A549 (cell line): ENCODE measurements at regions not wholly inside any gene's neighbourhood (a gene's known extent, or its start where the extent isn't known, plus 50 kb on each side); places are given as distances from the start of the nearest gene placed in this dataset.

ENCODE experiments used
- ATAC-seq, 2 experiments: fragments of 200-7000 bp in 1 of 2; fragments of >200 bp in 1 of 2; cut with Nextera tagmentation in 1 of 2; cut with Tn5 transposase in 1 of 2; 3 replicates each; pipeline versions ENCODE4 v1.8.0 to v1.9.1; 2018 to 2020; ENCODE audit warnings: mild to moderate bottlenecking in 1 of 2, moderate library complexity in 1 of 2
- CTCF ChIA-PET: fragments of 300-600 bp; sonication (Branson Sonifier 250); formaldehyde crosslinking; extraction: SDS; loops from one replicate; lab custom pipeline; 2021; ENCODE audit warnings: antibody characterized with exemption, inconsistent platforms; lab: Yijun Ruan, JAX
- POLR2A ChIA-PET: fragments of 350-600 bp; formaldehyde crosslinking; extraction: SDS; loops from one replicate; lab custom pipeline; 2021; ENCODE audit warnings: antibody characterized with exemption, inconsistent platforms; lab: Yijun Ruan, JAX
- DNase-seq, 2 experiments: peaks; one replicate each; pipeline versions ENCODE4 v3.0.0 to v3.0.0-alpha.2; 2011 to 2016; ENCODE audit warnings: low read depth in 1 of 2, low spot score in 1 of 2
- FAIRE-seq: peaks from 2 replicates; lab custom pipeline; 2011; peaks lifted over from hg19 to GRCh38; lab: Jason Lieb, UNC
- H3K27ac ChIP-seq, 2 experiments: fragments of >200 bp; sonication (Bioruptor Twin); formaldehyde crosslinking; 3 replicates each; pipeline ENCODE4 v1.5.1; 2016 to 2017
- H3K4me1 ChIP-seq: fragments of >200 bp; sonication (Bioruptor Twin); formaldehyde crosslinking; 3 replicates; pipeline ENCODE4 v1.6.1; 2016
- H3K4me2 ChIP-seq: fragments of >200 bp; sonication (Bioruptor Twin); formaldehyde crosslinking; 3 replicates; pipeline ENCODE4 v1.6.1; 2016
- H3K4me3 ChIP-seq: fragments of >200 bp; sonication (Bioruptor Twin); formaldehyde crosslinking; 3 replicates; pipeline ENCODE4 v1.5.1; 2016
- H3K9me3 ChIP-seq: fragments of >200 bp; sonication (Bioruptor Twin); formaldehyde crosslinking; 3 replicates; pipeline ENCODE4 v1.6.1; 2016
- CEBPB ChIP-seq, 2 experiments: fragments of >200 bp in 1 of 2; sonication (Bioruptor Twin) in 1 of 2; formaldehyde crosslinking in 1 of 2; IDR thresholded peaks; 2 replicates each; pipeline ENCODE4 v1.6.1; 2012 to 2016
- CHD4 ChIP-seq: fragments of 200-600 bp; sonication (generic); IDR thresholded peaks from 2 replicates; pipeline ENCODE4 v1.6.1; 2016; ENCODE audit warnings: antibody characterized with exemption, mild to moderate bottlenecking, borderline replicate concordance
- E2F6 ChIP-seq: IDR thresholded peaks from 2 replicates; pipeline ENCODE4 v1.6.1; 2012; ENCODE audit warnings: low read depth, borderline replicate concordance
- FOSL2 ChIP-seq, 2 experiments: fragments of 450-650 bp in 1 of 2; fragments of >200 bp in 1 of 2; sonication (Bioruptor Twin) in 1 of 2; formaldehyde crosslinking; IDR thresholded peaks; 2 replicates each; pipeline versions ENCODE4 v1.5.0 to v1.6.1; 2016 to 2020; ENCODE audit warnings: mild to moderate bottlenecking in 1 of 2, moderate library complexity in 1 of 2
- FOXS1 ChIP-seq: fragments of 250-450 bp; sonication (Bioruptor Pico); IDR thresholded peaks from 2 replicates; pipeline ENCODE4 v1.5.0; 2020; ENCODE audit warnings: mild to moderate bottlenecking, moderate library complexity
- HDAC2 ChIP-seq: fragments of 200-600 bp; sonication (generic); IDR thresholded peaks from 2 replicates; pipeline ENCODE4 v1.6.1; 2016
- HOXB13 ChIP-seq: fragments of 250-450 bp; sonication (Bioruptor Pico); IDR thresholded peaks from 2 replicates; pipeline ENCODE4 v1.5.0; 2020; ENCODE audit warnings: low read depth, mild to moderate bottlenecking, moderate library complexity
- JUNB ChIP-seq: fragments of >200 bp; sonication (Bioruptor Twin); formaldehyde crosslinking; IDR thresholded peaks from 2 replicates; pipeline ENCODE4 v1.6.1; 2016
- MAFK ChIP-seq: fragments of 450-650 bp; IDR thresholded peaks from 2 replicates; pipeline ENCODE4 v1.6.1; 2014; ENCODE audit not compliant: partially characterized antibody
- MAX ChIP-seq: IDR thresholded peaks from 2 replicates; pipeline ENCODE4 v1.6.1; 2012
- MAZ ChIP-seq: fragments of 150-350 bp; IDR thresholded peaks from 2 replicates; pipeline ENCODE4 v1.6.1; 2014; ENCODE audit warnings: antibody characterized with exemption, low read depth, low read length, borderline replicate concordance
- NPAS2 ChIP-seq: fragments of 250-450 bp; sonication (Bioruptor Pico); IDR thresholded peaks from 2 replicates; pipeline ENCODE4 v1.8.0; 2022; ENCODE audit warnings: mild to moderate bottlenecking, moderate library complexity, borderline replicate concordance
- PHF8 ChIP-seq: fragments of 200-600 bp; sonication (generic); IDR thresholded peaks from 2 replicates; pipeline ENCODE4 v1.6.1; 2016; ENCODE audit warnings: low read depth, mild to moderate bottlenecking, antibody characterized with exemption, moderate library complexity, borderline replicate concordance
- RNF2 ChIP-seq: fragments of 200-600 bp; sonication (generic); IDR thresholded peaks from 2 replicates; pipeline ENCODE4 v1.6.1; 2016; ENCODE audit warnings: low read depth, mild to moderate bottlenecking, antibody characterized with exemption, moderate library complexity, borderline replicate concordance
- TFCP2L1 ChIP-seq: fragments of 250-450 bp; sonication (Bioruptor Pico); IDR thresholded peaks from 2 replicates; pipeline ENCODE4 v1.5.0; 2021; ENCODE audit warnings: mild to moderate bottlenecking
- WGBS: methylation state at CpG from one replicate; pipeline ENCODE4 v1.1.6; 2017; ENCODE audit errors: missing lambda C conversion rate; 5-methylcytosine and 5-hydroxymethylcytosine counted together
- TF ChIP-seq, protein P1 (sequence below): fragments of 150-350 bp; IDR thresholded peaks from 2 replicates; pipeline ENCODE4 v1.6.1; 2014; ENCODE audit warnings: low read depth, mild to moderate bottlenecking, low read length
- TF ChIP-seq, protein P2 (sequence below): IDR thresholded peaks from 2 replicates; pipeline ENCODE4 v1.6.1; 2012

DNA sequence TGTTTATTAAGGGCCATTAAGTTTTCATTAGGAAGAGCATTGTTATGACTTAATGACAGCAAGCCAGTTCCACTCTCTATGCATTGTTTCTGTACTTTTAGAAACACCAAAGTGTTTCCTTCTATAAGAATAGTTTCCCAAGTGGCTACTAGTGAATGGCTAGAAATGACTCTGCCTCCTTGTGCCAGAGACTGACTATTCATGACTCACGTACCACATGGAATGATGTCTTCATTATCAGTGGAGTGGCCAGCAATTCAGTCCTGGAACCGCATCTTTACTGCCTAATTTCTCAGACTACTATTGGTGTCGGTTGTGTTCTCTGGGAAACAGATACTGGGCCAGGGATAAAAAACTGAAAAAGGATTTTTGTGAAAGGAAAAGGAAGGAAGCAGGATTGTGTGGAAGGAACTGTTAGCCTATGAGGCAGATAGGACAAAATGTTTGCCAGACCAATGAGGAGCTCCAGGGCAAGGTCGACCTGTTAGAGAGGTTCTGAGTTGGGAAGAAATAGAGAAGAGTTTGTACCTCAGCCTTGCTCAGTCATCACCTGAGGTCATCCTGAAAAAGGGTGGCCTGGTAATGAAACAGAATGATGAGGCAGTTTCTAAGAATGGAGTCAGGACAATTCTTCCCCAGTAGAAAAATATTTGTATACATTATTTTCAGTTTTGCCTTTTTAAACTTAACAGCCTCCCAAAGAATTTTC lies 218.6 kb downstream of the SPCS3 start:
- CTCF ChIA-PET, result no interaction called here
- ATAC-seq, result peak; percentile 78 to 82
- WGBS, result 43% methylated on average over 4 of the region's 4 CpGs
- Histone ChIP-seq H3K27ac (peak overlapping the region; percentile 47 to 59; a peak in 5 of 6 replicates), H3K4me2 (peak overlapping the region; percentile 31; the same call in 2 of the 3 replicates), H3K4me3 (no peak overlapping the region), H3K4me1 (peaks cover 12% of the 10 kb centered on the region; the same call in 2 of the 3 replicates), H3K9me3 (no peaks in the 10 kb centered on the region)
- POLR2A ChIA-PET, result no interaction called here
- no peak for FAIRE-seq
- TF ChIP-seq FOXS1 (CRISPR knock-in tag) (no peak), HDAC2 (no peak), PHF8 (no peak), NPAS2 (no peak), E2F6 (no peak), FOSL2 (IDR thresholded peaks at IDR 0.05) (no peak), FOSL2 (CRISPR knock-in tag; IDR thresholded peaks at IDR 0.05) (peak; percentile 66), TFCP2L1 (CRISPR knock-in tag) (no peak)
- peak; percentile 2 to 46 for DNase-seq

DNA sequence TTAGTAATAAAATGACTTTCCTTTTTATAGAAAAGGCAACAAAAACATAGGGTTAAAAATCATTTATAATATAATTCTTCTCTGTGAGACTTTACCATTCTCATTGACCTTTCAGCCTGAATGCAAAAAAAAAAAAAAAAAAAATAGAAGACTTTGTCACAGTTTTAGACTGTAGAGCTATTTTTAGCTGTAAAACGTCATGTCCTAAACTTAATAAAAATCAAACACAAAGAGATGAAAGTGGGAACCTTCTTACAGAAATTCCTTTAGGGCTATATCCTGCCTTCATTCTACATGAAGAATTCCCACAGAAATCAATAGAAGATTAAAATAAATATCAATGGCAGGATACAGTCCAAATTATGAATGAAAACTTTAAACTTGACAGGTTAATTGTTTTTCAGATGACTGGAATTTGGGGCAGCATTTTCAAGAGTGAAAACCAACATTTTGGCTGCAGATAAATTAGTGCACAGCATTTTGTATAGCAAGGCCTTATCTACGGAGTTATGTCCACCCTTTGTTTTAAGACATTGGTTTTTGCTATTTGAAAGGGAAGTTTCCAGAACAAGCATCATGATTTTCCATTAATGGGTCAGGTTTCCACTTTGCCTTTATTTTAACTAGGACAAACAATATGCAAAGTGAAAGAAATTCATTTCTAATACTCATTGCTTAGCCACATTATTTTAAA lies 219.5 kb downstream of the SPCS3 start:
- ChIA-PET CTCF (no interaction called here), POLR2A (no interaction called here)
- WGBS, result 62% methylated on average over 2 of the region's 2 CpGs
- no peak for ATAC-seq
- Histone ChIP-seq H3K27ac (no peak overlapping the region; a peak in 1 of 6 replicates), H3K4me3 (no peak overlapping the region), H3K4me2 (no peak overlapping the region; the same call in 2 of the 3 replicates), H3K9me3 (no peaks in the 10 kb centered on the region), H3K4me1 (peaks cover 12% of the 10 kb centered on the region; the same call in 2 of the 3 replicates)
- no peak for DNase-seq
- no peak for FAIRE-seq
- no peak for TF ChIP-seq RNF2
- no peak for TF ChIP-seq CEBPB (IDR thresholded peaks at IDR 0.05)
- TF ChIP-seq MAZ, result no peak
- TF ChIP-seq, all 56 proteins: peak for 0

- Histone ChIP-seq H3K4me3 (no peak overlapping the region), H3K9me3 (no peaks in the 10 kb centered on the region), H3K4me2 (no peak overlapping the region), H3K27ac (no peak overlapping the region), H3K4me1 (peaks cover 12% of the 10 kb centered on the region; the same call in 2 of the 3 replicates)
- ATAC-seq, result no peak
- CTCF ChIA-PET, result no interaction called here
- FAIRE-seq, result no peak
- POLR2A ChIA-PET, result no interaction called here
- TF ChIP-seq, protein P1, sequence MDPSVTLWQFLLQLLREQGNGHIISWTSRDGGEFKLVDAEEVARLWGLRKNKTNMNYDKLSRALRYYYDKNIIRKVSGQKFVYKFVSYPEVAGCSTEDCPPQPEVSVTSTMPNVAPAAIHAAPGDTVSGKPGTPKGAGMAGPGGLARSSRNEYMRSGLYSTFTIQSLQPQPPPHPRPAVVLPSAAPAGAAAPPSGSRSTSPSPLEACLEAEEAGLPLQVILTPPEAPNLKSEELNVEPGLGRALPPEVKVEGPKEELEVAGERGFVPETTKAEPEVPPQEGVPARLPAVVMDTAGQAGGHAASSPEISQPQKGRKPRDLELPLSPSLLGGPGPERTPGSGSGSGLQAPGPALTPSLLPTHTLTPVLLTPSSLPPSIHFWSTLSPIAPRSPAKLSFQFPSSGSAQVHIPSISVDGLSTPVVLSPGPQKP, result no peak
- no peak for TF ChIP-seq CHD4
- no peak for TF ChIP-seq HDAC2
- TF ChIP-seq, protein P2, sequence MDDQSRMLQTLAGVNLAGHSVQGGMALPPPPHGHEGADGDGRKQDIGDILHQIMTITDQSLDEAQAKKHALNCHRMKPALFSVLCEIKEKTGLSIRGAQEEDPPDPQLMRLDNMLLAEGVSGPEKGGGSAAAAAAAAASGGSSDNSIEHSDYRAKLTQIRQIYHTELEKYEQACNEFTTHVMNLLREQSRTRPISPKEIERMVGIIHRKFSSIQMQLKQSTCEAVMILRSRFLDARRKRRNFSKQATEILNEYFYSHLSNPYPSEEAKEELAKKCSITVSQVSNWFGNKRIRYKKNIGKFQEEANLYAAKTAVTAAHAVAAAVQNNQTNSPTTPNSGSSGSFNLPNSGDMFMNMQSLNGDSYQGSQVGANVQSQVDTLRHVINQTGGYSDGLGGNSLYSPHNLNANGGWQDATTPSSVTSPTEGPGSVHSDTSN, result no peak
- TF ChIP-seq CEBPB (IDR thresholded peaks at IDR 0.05), result no peak
- TF ChIP-seq JUNB, result no peak
- no peak for DNase-seq
Observed at GRCh38 chr4:176539785-176540175, 220.0 kb downstream of the SPCS3 start.

DNA sequence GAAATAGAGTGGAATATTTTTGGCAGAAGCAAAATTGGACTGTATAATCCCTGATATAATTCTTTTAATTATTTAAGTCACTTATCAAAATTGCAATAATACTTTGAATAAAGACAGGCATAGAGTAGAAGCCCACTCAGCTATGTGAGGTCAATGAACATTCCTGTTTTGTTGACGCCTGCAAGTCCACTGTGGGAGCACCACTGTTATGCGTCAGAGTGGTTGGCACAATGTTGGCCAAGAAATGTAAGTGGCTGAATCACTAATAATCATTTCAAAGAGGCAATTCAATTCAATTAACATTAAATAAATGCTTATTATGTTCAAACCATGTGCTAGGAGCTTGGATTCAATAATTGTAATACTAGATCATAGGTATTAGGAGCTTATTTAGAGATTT lies 221.0 kb downstream of the SPCS3 start:
- Histone ChIP-seq H3K4me2 (no peak overlapping the region), H3K4me1 (peaks cover 12% of the 10 kb centered on the region; the same call in 2 of the 3 replicates), H3K27ac (no peak overlapping the region)
- ATAC-seq, result no peak
- CTCF ChIA-PET, result interaction anchor here (1.3 kb wide), 1 partner anchor 20 kb away, joined by 3 read pairs; no protein-coding TSS in a partner anchor
- WGBS, result 92% methylated on average over 2 of the region's 2 CpGs
- no peak for DNase-seq
- POLR2A ChIA-PET, result no interaction called here
- TF ChIP-seq MAX (no peak), HOXB13 (CRISPR knock-in tag) (no peak), FOXS1 (CRISPR knock-in tag) (no peak), MAFK (no peak)
- TF ChIP-seq, all 56 proteins: peak for 0
- no peak for FAIRE-seq
- Histone ChIP-seq H3K4me3 (no peak overlapping the region), H3K9me3 (no peaks in the 10 kb centered on the region)
